Left colon (tissue), 2 donors: ENCODE measurements at regions not wholly inside any gene's neighbourhood (a gene's known extent, or its start where the extent isn't known, plus 50 kb on each side); places are given as distances from the start of the nearest gene placed in this dataset.

Experiments
- ATAC-seq: fragments of 200-7000 bp; cut with Tn5 transposase; one replicate; pipeline ENCODE4 v1.9.1; 2020; ENCODE audit warnings: mild to moderate bottlenecking, moderate library complexity
- DNase-seq, 2 donors: peaks; one replicate each; pipeline ENCODE4 v3.0.0-alpha.2; 2020
- intact Hi-C, 2 donors: fragments of 100-400 bp; cut with DNase I in 1 of 2; cut with micrococcal nuclease in 1 of 2; formaldehyde crosslinking; loops; one replicate each; pipeline versions ENCODE4 v1.11.2 to v1.14.0; 2022; cut with DNase I, micrococcal nuclease
- donor health status: DM: no; HTN: no; CAD: no.
- donor health status: DM: yes; HTN: yes; CAD: no.

- intact Hi-C loops, result no loop called here
- DNase-seq (no peak), ATAC-seq (no peak)
These were observed 283.7 kb downstream of the DHX35 start for GRCh38 chr20:39245685-39246311.

GRCh38 chr20:39243962-39244361, 281.8 kb downstream of the DHX35 start:
- ATAC-seq (no peak), DNase-seq (no peak)
- intact Hi-C loops, result no loop called here

DNA sequence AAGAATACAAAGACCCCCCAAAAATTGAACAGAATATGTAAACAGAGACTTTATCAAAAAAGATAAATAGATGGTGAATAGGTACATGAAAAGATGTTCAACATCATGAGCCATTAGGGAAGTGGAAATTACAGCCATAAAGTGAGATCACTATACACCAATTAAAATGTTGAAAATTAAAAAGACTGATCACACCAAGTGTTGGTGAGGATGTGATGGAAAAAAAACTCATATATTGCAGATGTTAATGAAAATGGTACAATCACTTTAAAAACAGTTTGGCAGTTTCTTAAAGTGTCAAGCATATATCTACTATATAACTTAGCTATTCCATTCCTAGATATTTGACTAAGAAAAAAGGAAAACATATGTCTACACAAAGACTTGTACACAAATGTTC, 280.5 kb downstream of the DHX35 start:
- intact Hi-C loops, result no loop called here
- ATAC-seq, result no peak
- DNase-seq, result no peak

DNA sequence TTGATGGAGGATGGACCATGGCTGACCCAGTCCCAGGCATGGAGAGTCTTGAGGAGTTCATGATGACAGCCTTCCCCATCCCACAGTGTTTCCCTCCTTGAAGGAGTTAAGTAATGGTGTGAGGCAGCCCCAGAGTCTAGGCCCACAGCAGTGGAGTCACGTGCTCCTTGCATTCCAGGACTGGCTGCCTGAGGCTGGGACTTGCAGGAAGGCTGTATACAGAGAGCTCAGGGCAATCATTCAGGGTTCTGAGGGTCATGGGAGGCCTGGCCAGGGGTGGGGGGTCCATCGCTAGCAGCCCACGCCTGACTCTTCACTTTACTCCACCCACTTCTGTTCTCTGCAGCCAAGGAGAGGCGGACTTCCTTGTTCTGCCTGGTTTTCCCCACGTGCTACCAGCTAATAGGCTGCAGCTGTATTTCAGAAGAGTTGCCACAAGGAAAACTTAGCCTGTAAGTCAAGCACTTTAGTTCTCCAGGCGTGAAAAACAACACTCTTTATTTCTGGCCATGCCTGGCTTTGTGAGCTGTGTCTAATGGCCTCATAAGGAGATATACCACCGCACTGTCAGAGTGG, 272.5 kb downstream of the DHX35 start:
- intact Hi-C loops, result no loop called here
- DNase-seq, result no peak
- no peak for ATAC-seq

- intact Hi-C loops, result no loop called here
- DNase-seq (no peak), ATAC-seq (no peak)
These were observed 271.6 kb downstream of the DHX35 start for GRCh38 chr20:39233755-39234154.

DNA sequence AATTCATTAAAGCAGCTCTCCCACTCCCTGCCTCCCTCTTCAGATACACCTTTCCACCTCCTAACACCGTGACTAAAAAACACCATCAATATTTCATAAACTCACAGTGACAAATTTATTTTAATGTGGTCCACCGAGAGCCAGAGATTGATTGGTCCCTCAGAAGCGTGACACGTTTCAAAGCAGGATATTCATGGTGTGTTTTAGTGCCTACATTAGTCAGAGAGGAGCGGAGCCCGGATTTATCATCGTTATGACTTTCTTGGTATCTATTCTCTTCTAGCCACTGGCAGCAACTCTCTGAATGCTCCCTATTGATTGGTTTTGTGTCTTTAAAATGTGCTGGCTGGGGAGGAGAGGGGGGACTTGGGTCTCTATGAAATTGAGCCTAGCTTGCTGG, 265.3 kb downstream of the DHX35 start:
- intact Hi-C loops, result no loop called here
- DNase-seq (no peak), ATAC-seq (no peak)

- ATAC-seq (no peak), DNase-seq (no peak)
- intact Hi-C loops, result no loop called here
These were observed 263.8 kb downstream of the DHX35 start for GRCh38 chr20:39225978-39226377.

DNA sequence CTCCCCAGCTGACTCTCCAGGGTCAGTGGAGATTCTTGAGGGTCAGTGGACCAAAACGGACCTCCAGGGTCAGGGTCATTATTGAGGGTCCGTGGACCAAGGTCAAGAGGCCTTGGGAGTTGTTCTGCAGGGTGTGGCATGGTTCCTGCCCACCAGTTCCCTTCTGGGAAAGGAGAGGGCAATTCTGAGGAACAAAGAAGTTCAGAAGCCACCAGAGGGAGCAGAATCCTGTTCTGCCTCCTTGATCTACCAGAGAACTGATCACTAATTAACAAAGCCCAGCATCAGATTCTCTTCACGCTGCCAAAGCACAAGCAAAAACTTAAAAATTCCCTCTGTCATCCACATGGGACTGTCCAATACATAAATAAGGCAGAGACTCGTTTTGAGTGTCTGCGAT, 263.4 kb downstream of the DHX35 start:
- no peak for DNase-seq
- intact Hi-C loops, result no loop called here
- ATAC-seq, result no peak

GRCh38 chr20:39222101-39222500, 260.0 kb downstream of the DHX35 start:
- intact Hi-C loops, result no loop called here
- DNase-seq, result no peak
- ATAC-seq, result no peak

DNA sequence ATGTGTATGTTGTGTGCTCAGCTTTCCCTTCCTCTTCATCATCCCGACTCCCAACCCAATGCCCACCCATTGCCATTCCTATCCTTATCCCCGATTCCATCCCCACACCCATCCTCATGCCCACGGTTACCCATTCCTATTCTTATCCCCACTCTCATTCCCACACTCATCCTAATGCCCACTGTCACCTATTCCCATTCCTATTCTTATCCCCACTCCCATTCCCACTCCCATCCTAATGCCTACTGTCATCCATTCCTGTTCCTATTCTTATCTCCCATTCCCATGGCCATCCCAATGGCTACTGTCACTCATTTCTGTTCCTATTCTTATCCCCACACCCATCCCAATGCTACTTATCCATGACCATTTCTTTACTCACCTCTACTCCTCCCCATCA, 254.1 kb downstream of the DHX35 start:
- ATAC-seq (no peak), DNase-seq (no peak)
- intact Hi-C loops, result no loop called here

DNA sequence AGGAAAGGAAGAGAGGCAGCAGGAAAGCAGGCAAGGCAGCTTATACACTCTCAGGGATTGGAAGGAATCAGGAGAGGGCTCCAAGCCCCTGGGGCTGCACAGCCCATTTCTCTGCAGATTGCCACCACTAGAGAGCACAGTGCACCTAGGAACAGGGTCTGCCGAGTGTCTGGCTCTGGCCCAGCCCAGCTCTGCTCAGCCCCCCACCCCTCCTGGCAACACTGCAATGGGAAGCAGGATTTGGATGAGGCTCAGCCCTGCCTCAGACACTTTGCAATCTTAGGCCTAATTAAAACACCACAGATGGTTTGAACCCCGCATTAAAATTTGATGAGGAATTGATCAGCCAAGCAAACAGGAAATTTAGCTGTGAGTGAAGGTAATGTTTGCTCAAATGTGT, 252.7 kb downstream of the DHX35 start:
- intact Hi-C loops, result no loop called here
- DNase-seq (no peak), ATAC-seq (no peak)

- ATAC-seq, result no peak
- intact Hi-C loops, result no loop called here
These were observed 251.5 kb downstream of the DHX35 start for GRCh38 chr20:39213476-39214145.

GRCh38 chr20:39211060-39211748, 249.1 kb downstream of the DHX35 start:
- ATAC-seq (peak; percentile 39), DNase-seq (no peak)
- intact Hi-C loops, result no loop called here

More at GRCh38 chr20:39213476-39214145, 251.5 kb downstream of the DHX35 start:
- no peak for DNase-seq

DNA sequence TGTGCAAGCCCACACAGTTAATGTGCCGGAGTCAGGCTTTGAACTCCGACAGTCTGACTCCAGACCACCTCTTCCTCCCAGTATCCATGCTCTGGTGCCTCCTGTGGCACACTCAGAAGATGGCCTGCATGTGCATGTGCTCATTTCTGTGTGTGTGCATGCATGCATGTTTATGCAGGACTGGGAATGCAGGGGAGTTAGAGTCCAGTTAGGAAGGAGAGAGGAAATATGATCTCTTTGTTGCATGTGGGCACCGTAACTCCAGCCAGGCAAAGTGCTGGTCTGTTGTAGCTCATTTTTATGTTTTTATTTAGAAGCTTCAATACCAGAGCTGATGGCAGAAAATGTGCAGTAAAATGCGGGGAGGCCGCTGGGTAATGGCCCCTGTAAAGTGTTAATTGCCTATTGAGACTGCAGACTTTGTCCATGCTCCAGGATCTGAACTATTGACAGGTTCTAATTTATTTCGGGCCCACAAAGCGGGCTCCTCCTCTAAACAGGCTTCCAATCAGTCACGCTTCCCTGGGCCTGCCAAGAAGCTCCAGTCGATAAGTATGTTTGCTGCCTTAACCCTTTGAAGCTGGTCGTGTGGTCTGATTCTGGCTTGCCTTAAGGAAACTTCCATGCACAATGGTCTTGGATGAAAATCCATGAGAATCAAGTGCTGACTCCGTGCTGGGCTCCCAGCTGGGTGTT, 248.3 kb downstream of the DHX35 start:
- DNase-seq (no peak), ATAC-seq (peak; percentile 66)
- intact Hi-C loops, result no loop called here

DNA sequence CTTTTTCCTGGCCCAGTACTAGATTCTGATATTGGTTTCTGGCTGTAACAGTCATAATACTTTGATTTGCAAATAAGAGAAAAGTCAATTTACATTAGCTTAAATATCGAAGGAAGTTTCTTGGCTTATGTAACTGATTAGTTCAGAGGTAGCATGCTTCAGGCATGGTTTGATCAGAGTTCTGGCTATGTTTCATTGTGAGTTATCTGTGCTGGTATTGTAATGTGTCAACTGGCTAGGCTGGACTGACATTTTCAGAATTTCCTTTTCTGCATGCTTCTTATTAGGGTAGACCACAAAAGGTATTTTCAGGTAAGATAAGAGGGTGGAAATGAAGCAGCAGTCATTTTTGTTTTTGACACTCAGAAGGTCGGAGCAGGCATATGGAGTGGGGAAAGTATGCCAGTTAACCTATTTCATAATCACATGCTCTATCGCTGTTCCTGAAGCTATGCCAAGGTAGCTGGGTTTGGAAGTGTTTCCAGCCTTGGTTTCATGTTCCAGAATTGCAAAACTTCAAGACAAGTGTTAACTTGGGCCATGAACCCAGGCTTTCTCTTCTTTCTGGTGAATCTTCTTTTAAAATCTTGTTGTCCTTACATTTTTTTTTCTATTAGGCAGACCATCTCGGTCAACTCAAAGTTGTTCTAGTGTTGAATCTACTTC, 244.9 kb downstream of the DHX35 start:
- ATAC-seq (no peak), DNase-seq (no peak)
- intact Hi-C loops, result no loop called here

DNA sequence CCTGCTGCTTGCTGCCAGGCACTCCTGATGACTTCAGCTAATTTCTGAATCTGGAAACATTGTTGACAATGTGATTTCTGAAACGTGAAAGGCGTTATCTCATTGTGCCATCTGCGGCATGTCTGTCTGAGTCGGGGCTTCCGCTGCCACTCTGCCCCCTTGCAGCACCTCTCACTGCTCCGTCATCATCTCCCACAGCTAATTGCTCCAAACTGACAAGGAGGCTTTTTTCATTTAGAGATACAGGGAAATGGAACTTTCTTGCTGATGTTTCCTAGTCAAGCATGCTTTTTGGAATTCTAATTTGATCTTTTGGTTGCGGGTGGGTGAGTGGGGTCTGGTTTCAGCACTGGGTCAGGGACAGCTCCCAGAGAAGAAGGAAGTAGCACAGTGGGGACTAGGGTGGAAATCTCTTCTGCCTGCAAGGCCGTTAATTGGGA, 233.5 kb downstream of the DHX35 start:
- no peak for ATAC-seq

DNA sequence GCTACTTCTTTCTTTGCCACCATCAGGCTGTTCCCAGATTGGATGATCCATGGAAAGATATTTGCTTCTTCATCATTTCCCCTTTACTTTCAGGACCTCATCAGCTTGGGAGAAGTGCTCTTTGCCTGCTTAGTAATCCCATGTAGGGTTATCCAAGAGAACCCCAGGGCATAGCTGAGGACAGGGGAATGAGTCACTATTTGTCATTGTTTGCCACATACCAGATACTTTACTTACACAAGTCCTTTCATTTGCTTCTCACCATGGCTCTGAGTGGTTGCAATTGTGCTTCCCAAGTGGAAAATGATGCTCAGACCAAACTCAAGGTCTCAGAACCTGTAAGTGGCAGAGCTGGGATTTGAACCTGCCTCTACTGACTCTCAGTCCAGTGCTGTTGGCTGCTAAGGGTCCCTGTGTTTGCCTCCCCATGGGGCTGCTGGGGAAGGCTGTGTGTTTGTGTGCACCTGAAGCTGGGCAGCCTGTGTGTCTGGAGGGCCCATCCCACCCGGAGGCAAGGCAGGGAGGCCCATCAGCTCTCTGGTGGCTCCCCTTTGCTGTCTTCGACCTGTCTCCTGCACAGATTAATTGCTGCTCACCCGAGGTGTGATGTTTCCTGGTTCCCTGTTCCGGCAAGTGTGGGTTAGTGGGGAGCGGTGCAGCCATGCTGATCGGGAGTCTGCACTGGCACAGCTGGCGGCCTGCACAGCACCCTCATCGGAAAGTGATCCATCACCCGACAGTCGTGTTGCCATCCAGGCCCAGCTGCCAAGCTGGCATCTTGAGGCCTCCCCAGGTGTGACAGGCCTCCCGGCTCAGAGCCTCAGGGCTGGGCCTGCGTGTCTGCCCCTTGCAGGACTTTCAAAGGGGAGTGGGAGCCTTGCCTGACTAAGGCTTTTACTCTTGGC, 228.8 kb downstream of the DHX35 start:
- intact Hi-C loops, result no loop called here
- DNase-seq (no peak), ATAC-seq (no peak)

More for the DNA sequence above, 233.5 kb downstream of the DHX35 start:
- no peak for DNase-seq
- intact Hi-C loops, result no loop called here

- ATAC-seq (no peak), DNase-seq (no peak)
- intact Hi-C loops, result no loop called here
These were observed 226.2 kb downstream of the DHX35 start for GRCh38 chr20:39188266-39188765.
